DMS79 (cell line): ENCODE measurements at regions not wholly inside any gene's neighbourhood (a gene's known extent, or its start where the extent isn't known, plus 50 kb on each side); places are given as distances from the start of the nearest gene placed in this dataset.

ENCODE experiments used
- DNase-seq: peaks from one replicate; lab custom pipeline; 2025; lab: John Stamatoyannopoulos, UW

- DNase-seq = no peak
These were observed 324.5 kb upstream of the WWC1 start for GRCh38 chr5:167966979-167967378.

DNA sequence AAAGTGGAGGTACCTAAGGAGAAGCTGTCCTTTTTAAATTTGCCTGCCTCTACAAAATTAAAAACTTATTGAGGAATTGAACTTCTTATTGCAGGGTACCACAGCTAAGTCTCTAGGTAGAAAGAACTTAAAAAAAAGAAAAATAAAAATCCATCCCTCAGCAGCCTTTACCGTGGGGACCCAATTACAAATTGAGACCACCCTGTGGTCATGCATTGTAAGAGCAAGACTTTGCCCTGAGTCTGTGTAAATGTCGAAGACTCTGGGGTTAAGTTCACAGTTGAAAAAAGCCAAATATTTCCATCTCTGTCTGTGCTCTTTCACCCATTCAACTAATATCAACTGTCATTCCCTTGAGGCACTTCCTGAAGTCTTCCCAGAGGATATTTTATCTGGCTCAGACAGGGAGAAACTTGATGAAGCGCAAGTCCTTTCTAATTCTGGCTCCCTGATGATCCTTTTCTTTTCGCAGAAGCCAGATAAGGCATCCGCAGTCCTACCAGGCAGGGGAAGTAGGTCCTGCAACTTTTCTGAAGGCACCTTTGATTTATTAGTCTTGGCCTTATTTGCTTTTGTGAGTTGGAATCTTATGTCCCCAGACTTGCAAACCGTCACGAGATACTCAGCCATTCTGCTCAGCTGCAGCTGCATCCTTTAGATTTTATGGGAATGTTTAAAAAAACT is 323.8 kb upstream of the WWC1 start:
- no peak for DNase-seq

DNA sequence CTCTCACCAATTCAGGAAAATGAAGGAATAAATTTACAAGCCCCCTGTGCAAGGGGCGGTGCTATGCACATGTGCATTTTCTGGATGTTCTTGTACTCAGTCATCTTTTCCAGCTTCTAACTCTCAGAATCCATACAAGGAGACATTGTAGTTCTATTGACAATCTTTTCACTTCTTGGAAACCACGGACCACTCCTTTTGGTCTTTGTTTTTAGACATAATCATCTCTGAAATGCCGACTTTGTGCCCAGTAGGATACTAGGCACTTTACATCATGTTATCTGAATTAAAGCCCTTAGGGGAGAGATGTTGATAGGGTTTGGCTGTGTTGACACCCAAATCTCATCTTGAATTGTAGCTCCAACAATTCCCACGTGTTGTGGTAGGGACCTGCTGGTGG is 322.6 kb upstream of the WWC1 start:
- DNase-seq = no peak

DNA sequence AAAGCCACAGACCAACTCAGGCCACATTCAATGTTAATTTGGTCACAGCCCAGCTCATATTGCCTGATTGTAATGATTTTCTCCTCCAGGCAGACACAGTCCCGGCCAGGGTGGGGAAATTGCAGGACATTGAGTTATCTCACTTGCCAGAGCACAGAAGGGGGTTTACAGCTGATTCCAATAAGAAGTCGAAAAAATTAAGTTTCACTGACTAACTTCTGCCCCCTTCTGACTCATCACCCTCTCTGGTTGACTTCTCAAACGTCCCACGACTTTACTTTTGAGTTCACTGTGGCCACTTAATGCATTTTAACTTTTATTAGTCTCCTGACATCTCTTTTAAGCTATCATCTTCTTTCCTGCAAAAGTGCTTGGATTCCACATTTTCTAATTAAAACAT is 321.4 kb upstream of the WWC1 start:
- no peak for DNase-seq

DNA sequence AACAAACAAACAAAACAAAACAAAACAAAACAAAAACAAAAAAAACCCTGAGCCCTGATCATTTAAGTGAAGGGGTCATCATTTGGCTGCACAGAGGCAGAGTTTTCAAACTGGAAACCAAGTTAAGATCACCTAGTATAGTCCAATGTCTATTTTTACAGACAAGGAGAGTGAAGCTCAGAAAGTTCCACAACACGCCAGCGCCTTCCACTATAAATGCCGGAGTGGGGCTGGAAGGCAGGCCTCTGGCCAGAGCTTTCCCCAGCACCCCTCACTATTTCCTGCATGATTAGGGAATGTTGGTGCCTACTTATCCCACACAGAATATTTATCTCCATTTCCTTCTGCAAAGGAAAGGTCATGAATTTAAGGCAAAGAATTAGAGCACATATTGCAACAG is 319.7 kb upstream of the WWC1 start:
- DNase-seq = no peak

DNA sequence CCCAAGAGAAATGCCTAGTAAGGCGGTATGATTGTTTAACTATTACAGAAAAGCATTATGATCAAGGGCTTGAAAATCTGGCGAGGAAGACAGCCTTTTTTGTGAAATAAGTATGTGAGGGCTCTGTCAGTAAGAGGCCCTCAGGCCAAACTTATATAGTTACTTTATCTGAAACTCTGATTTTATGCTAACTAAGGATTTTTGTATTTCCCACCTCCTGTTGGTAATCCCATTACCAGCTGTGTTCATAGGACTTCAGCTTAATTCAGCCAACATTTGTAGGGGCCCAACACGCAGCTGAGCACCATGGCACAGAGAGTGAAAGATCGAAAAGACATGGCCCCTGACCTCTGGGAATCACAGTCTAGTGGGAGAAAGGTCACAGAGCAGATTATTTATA is 318.3 kb upstream of the WWC1 start:
- DNase-seq = no peak

DNA sequence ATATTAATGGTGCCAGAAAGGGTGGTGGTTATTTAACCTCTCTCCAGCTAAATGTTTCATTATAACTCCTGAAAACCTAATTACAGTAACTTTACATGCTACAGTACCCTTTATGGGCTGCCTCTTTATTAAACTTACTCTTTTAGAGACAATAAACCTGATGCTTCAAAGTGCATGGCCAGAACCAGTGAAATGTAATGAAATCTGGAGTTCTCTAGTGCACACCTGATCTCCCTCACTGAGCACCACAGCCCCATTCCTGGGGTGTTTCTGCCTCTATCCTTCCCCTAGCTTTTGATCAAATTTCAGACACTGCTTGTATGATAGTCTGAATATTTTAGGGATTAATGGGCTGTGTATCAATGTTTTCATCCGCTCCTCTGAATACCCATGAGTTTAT is 306.5 kb upstream of the WWC1 start:
- no peak for DNase-seq

- no peak for DNase-seq
These were observed 306.1 kb upstream of the WWC1 start for GRCh38 chr5:167985373-167985772.

- no peak for DNase-seq
These were observed 303.8 kb upstream of the WWC1 start for GRCh38 chr5:167987490-167988280.

GRCh38 chr5:167992868-167993267 is 298.6 kb upstream of the WWC1 start:
- DNase-seq = no peak

DNA sequence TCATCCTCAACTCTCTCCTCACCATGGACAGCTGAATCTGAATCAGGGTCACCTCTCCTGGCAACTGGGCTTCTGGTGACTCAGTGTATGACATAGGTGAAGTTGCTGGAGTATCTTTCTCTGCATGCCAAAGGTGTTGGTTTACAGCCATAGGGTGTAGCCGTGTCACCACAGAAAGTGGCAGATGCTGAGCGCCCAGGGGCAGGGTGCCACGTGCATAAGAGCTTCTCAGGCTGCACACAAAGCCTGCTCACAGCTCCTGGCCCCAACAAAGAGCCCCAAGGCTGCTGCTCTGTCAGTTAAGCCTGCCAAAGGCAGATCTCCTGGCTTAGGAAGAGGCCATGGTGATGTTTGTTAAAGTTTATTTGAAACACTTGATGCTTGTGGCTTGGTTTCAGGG is 297.7 kb upstream of the WWC1 start:
- no peak for DNase-seq

DNA sequence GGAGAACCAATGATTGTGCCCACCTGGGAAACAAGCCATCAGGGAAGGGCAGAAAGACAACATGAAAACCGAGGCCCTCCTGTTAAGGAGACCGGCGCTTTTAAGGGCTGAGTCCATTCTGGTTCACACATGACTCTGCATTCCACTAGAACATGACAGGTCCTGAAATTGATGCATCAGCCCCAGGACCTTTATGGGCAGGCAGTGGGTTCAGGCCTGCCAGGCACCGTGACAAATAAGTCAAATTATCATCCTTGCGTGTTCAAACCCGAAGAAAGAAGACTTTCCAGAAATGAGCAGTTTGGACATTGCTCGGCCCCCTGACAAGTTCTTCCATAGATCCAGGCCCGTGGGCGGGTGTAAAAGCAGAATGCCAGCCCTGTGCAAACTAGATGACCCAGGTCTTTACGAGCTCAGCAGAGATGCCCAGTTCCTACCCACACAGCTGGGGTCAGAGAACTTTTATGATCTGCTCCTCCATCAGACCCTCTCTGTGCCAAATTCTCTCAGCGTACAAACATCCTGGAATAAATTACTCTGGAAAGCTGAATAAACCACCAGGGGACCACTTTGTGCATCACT is 295.5 kb upstream of the WWC1 start:
- no peak for DNase-seq

GRCh38 chr5:167998148-167998767 is 293.2 kb upstream of the WWC1 start:
- no peak for DNase-seq

DNA sequence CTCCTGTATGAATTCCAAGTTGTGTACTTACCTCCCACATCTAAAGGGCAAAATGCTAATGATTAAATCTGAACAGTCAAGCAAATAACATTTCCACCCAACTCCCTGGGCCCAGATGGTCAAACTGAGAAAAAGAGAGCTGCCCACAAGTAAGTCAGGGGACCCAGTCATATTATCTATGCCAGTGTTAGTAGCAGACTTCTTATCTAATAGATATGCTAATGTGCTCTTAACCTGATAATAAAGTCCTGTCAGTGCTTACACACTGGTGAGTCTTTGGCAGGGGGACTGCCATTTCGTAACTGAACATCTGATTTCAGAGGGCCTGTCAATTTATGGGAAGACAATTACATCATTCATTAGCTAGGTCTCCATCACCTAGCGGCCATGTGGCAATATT is 292.3 kb upstream of the WWC1 start:
- no peak for DNase-seq

GRCh38 chr5:168001318-168001717 is 290.1 kb upstream of the WWC1 start:
- no peak for DNase-seq

- no peak for DNase-seq
These were observed 289.3 kb upstream of the WWC1 start for GRCh38 chr5:168002116-168002515.

DNA sequence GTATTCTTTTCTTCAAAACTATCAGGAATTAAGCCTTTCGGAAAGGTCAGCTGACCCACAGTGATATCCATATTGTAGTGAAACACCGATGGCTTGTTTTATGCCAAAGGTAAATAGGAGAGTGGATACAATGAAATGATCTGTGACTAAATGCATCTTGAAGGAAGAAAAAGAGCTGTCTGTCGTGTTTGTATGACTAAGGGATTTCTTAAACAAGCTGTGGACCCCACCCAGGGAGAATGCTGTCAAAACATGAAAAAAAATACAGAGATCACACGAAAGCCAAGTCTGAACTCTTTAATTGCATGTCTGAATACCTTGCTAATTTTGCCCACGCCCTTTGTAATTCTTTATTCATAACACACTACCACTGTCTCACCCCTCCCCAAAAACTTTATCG is 286.4 kb upstream of the WWC1 start:
- DNase-seq = no peak

- DNase-seq = no peak
These were observed 285.5 kb upstream of the WWC1 start for GRCh38 chr5:168005936-168006335.

- DNase-seq = no peak
These were observed 284.9 kb upstream of the WWC1 start for GRCh38 chr5:168006456-168007130.

- DNase-seq = no peak
These were observed 284.2 kb upstream of the WWC1 start for GRCh38 chr5:168007286-168007685.

GRCh38 chr5:168008555-168008954 is 282.9 kb upstream of the WWC1 start:
- no peak for DNase-seq

DNA sequence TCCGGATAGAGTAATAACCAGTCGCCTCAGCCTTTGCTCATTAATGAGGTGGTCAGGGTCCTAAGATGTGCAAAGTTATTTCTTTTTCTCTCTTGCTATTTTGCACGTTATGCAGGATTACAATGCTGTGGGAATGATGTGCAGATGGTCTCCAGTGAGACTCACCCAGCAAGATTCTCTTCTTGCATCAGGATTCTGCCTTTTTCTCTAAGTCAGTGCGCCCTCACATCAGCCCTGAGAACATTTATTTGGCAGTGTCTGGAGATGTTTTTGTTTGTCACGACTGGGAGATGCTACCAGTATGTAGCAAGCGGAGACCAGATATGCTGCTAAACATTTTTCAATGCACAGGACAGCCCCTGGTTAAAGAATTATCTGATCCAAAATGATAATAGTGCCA is 280.3 kb upstream of the WWC1 start:
- DNase-seq = no peak
